Parathyroid adenoma (tissue), 2 donors: ENCODE measurements at regions not wholly inside any gene's neighbourhood (a gene's known extent, or its start where the extent isn't known, plus 50 kb on each side); places are given as distances from the start of the nearest gene placed in this dataset.

ENCODE experiments used
- H2AFZ ChIP-seq: fragments of 300-600 bp; sonication (generic); one replicate; pipeline ENCODE4 v1.7.0; 2017; ENCODE audit warnings: antibody characterized with exemption, mild to moderate bottlenecking
- H3K27ac ChIP-seq: fragments of 300-600 bp; sonication (generic); one replicate; pipeline ENCODE4 v1.7.0; 2017
- H3K27me3 ChIP-seq: fragments of 300-600 bp; sonication (generic); one replicate; pipeline ENCODE4 v1.7.0; 2017; ENCODE audit warnings: low read length; ENCODE audit not compliant: control insufficient read depth, insufficient read depth
- H3K36me3 ChIP-seq: fragments of 300-600 bp; sonication (generic); one replicate; pipeline ENCODE4 v1.7.0; 2017; ENCODE audit warnings: low read length; ENCODE audit not compliant: control insufficient read depth, insufficient read depth
- H3K4me1 ChIP-seq: fragments of 300-600 bp; sonication (generic); one replicate; pipeline ENCODE4 v1.7.0; 2017; ENCODE audit warnings: control low read depth
- H3K4me2 ChIP-seq: fragments of 300-600 bp; sonication (generic); one replicate; pipeline ENCODE4 v1.7.0; 2017; ENCODE audit warnings: low read length
- H3K4me3 ChIP-seq: fragments of 300-600 bp; sonication (generic); one replicate; pipeline ENCODE4 v1.7.0; 2017; ENCODE audit warnings: low read depth, low read length
- H3K79me2 ChIP-seq: fragments of 300-600 bp; sonication (generic); one replicate; pipeline ENCODE4 v1.7.0; 2017; ENCODE audit warnings: control low read depth
- H3K9ac ChIP-seq: fragments of 300-600 bp; sonication (generic); one replicate; pipeline ENCODE4 v1.7.0; 2017; ENCODE audit warnings: mild to moderate bottlenecking
- H3K9me3 ChIP-seq: fragments of 300-600 bp; sonication (generic); one replicate; pipeline ENCODE4 v1.7.0; 2017; ENCODE audit warnings: low read length; ENCODE audit not compliant: control insufficient read depth
- TF ChIP-seq, protein P1 (sequence below): fragments of 300-600 bp; sonication (generic); IDR thresholded peaks from one replicate; pipeline ENCODE4 v1.7.0; 2017; ENCODE audit warnings: antibody characterized with exemption, mild to moderate bottlenecking
- donor health status: primary hyperparathyroidism.

DNA sequence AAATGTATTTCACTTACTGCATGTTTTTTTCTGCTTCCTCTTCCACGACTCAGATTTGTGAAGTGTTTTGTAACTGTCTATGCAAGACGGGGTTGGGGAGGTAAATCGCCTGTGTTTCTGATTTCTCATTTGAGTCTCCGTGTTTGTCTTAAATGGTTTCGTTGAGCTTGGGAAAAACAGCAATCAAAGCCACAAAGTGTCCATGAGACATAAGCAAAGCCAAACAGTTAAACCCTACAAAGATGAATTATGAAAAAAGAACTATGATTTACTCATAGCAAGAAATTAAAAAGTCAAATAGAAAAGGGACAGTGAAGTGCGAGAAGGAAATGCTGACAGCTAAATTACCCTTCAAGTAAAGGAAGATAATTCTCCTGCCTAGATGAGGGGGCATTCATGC, 164.3 kb upstream of the TMPO start:
- no peaks in the 10 kb centered on the region for H3K79me2 ChIP-seq
- no peak overlapping the region for H2AFZ ChIP-seq
- no peak overlapping the region for H3K27ac ChIP-seq
- H3K4me3 ChIP-seq, result no peak overlapping the region
- H3K9me3 ChIP-seq, result no peaks in the 10 kb centered on the region
- H3K36me3 ChIP-seq, result no peaks in the 10 kb centered on the region
- TF ChIP-seq, protein P1, sequence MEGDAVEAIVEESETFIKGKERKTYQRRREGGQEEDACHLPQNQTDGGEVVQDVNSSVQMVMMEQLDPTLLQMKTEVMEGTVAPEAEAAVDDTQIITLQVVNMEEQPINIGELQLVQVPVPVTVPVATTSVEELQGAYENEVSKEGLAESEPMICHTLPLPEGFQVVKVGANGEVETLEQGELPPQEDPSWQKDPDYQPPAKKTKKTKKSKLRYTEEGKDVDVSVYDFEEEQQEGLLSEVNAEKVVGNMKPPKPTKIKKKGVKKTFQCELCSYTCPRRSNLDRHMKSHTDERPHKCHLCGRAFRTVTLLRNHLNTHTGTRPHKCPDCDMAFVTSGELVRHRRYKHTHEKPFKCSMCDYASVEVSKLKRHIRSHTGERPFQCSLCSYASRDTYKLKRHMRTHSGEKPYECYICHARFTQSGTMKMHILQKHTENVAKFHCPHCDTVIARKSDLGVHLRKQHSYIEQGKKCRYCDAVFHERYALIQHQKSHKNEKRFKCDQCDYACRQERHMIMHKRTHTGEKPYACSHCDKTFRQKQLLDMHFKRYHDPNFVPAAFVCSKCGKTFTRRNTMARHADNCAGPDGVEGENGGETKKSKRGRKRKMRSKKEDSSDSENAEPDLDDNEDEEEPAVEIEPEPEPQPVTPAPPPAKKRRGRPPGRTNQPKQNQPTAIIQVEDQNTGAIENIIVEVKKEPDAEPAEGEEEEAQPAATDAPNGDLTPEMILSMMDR, result no peak
- H3K4me2 ChIP-seq, result no peak overlapping the region
- no peaks in the 10 kb centered on the region for H3K27me3 ChIP-seq
- H3K9ac ChIP-seq, result no peak overlapping the region
- H3K4me1 ChIP-seq, result no peaks in the 10 kb centered on the region

DNA sequence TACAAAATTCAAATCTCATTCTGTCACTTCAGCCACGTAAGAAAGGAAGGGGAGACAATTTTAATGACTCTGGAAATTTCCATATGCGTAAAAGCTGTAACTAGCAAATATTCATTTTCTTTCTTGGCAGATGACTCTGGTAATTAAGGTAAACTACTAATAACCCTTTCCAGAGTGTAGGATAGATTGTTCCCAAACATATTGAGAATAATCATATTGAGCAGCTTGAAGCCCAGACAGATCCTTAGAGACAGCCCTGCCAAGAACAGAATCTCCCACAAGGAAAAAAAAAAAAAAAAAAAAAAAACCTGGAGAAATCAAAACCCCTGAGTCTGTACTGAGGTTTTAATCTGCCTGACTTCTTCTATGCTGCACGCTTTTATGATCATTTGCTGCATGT, 163.6 kb upstream of the TMPO start:
- Histone ChIP-seq H3K9me3 (no peaks in the 10 kb centered on the region), H3K27me3 (no peaks in the 10 kb centered on the region), H3K4me2 (no peak overlapping the region), H3K4me3 (no peak overlapping the region), H3K9ac (no peak overlapping the region), H2AFZ (no peak overlapping the region), H3K36me3 (no peaks in the 10 kb centered on the region), H3K27ac (no peak overlapping the region), H3K4me1 (no peaks in the 10 kb centered on the region), H3K79me2 (no peaks in the 10 kb centered on the region)
- TF ChIP-seq, protein P1, result no peak

DNA sequence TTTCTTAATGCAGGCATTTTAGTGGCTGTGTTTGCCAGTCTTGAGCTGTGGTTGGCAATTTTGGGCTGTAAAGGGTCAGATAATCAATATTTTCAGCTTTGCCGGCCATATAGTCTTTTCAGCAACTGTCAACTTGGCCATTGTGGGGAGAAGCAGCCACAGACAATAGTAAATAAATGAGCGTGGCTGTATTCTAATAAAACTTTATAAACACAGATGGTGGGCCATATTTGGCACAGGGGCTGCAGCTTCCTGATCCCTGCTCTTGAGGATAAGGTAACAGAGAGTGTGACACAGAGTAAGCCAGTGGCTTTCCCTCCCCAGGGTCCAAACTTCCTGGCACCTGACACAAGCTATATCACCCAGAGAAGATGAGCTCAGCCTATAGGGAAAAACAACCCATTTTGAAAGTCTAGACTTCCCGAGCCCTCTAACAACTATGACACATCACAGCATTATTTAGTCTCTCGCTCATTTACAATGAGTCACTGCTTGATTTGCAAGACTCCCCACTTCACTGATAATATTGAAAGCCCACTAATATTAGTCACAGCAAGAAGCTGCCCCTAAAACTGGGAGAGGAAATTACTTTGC, 163.1 kb upstream of the TMPO start:
- Histone ChIP-seq H3K79me2 (no peaks in the 10 kb centered on the region), H3K27ac (no peak overlapping the region), H3K9ac (no peak overlapping the region), H3K4me2 (no peak overlapping the region), H3K36me3 (no peaks in the 10 kb centered on the region), H3K9me3 (no peaks in the 10 kb centered on the region), H3K27me3 (no peaks in the 10 kb centered on the region), H3K4me3 (no peak overlapping the region), H2AFZ (no peak overlapping the region), H3K4me1 (no peaks in the 10 kb centered on the region)
- TF ChIP-seq, protein P1, result no peak

DNA sequence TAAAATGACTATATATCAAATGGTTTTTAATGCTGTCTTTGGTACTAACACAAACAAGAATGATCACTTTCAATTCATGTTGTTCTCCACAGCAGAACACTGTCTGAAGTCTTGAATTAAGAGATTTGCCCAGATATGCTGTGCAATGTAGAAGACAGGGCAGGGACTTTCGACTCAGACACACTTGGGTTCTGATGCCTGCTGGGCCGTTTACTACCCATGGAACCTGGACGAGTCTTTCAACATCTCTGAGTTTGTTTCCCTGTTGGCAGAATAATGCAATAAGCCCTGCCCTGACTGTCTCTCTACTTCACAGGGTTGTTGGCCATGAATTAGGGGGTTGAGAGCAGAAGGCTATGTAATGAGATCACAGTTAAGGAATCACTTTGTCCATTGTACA, 162.6 kb upstream of the TMPO start:
- H3K4me2 ChIP-seq, result no peak overlapping the region
- H3K27ac ChIP-seq, result no peak overlapping the region
- H2AFZ ChIP-seq, result no peak overlapping the region
- H3K36me3 ChIP-seq, result no peaks in the 10 kb centered on the region
- no peaks in the 10 kb centered on the region for H3K27me3 ChIP-seq
- no peak overlapping the region for H3K4me3 ChIP-seq
- H3K4me1 ChIP-seq, result no peaks in the 10 kb centered on the region
- H3K9me3 ChIP-seq, result no peaks in the 10 kb centered on the region
- H3K79me2 ChIP-seq, result no peaks in the 10 kb centered on the region
- TF ChIP-seq, protein P1, result no peak
- no peak overlapping the region for H3K9ac ChIP-seq

DNA sequence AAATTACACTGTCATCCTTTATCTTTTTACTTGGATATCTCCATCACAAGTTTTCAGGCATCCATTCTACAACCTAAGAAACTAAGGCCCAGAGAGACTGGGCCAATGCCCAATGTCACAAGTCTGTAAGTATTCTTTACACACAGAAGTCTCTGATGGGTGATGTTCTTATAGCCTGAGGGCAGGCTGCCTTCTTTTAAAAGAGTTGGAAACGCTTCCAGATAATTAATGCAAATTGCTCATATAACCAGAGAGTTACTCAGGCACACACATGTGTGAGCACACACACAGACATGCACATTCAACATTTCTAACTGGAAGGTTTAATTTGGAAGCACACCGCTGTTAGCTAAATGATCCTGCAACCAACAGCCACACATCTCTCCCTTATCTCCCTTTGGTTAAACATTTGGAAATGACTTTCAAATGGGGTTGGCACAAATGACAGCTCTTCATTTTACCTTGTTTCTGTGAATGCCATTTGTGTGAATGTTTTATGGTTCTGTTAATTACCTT, 160.8 kb upstream of the TMPO start:
- H3K79me2 ChIP-seq, result no peaks in the 10 kb centered on the region
- H3K27me3 ChIP-seq, result no peaks in the 10 kb centered on the region
- H3K4me3 ChIP-seq, result no peak overlapping the region
- no peak overlapping the region for H3K27ac ChIP-seq
- no peak overlapping the region for H3K9ac ChIP-seq
- H3K4me2 ChIP-seq, result no peak overlapping the region
- no peak overlapping the region for H2AFZ ChIP-seq
- H3K9me3 ChIP-seq, result no peaks in the 10 kb centered on the region
- TF ChIP-seq, protein P1, result no peak
- no peaks in the 10 kb centered on the region for H3K4me1 ChIP-seq
- no peaks in the 10 kb centered on the region for H3K36me3 ChIP-seq
